ENCODE measurements at regions not wholly inside any gene's neighbourhood (a gene's known extent, or its start where the extent isn't known, plus 50 kb on each side); places are given as distances from the start of the nearest gene placed in this dataset.

- intact Hi-C loops (cut with DNase I): no loop called here
These were observed 61.8 kb downstream of the SDR9C7 start for GRCh38 chr12:56872366-56872765.

GRCh38 chr12:56867216-56867615, 67.0 kb downstream of the SDR9C7 start:
- no peaks in the 10 kb centered on the region for H3K36me3 ChIP-seq
- no peak overlapping the region for H3K4me3 ChIP-seq
- intact Hi-C loops (cut with DNase I): no loop called here
- no peak for DNase-seq
- 44 to 57% methylated on average over 1 of the region's 1 CpG for WGBS, 2 donors
- H3K27me3 ChIP-seq: no peaks in the 10 kb centered on the region
- no peaks in the 10 kb centered on the region for H3K4me1 ChIP-seq
- H3K27ac ChIP-seq: no peak overlapping the region
- no peak for TF ChIP-seq CTCF (IDR thresholded peaks at IDR 0.05)
- no peak for TF ChIP-seq EP300 (IDR thresholded peaks at IDR 0.05)
- no peak for TF ChIP-seq POLR2A (IDR thresholded peaks at IDR 0.05)
- no peak for TF ChIP-seq POLR2AphosphoS5 (IDR thresholded peaks at IDR 0.05)
- H3K9me3 ChIP-seq: peaks cover 10 to 25% (median 12%) of the 10 kb centered on the region in 4 donors

More at GRCh38 chr12:56872366-56872765, 61.8 kb downstream of the SDR9C7 start:
- Histone ChIP-seq H3K27me3 (no peaks in the 10 kb centered on the region), H3K4me1 (no peaks in the 10 kb centered on the region), H3K36me3 (no peaks in the 10 kb centered on the region), H3K27ac (no peak overlapping the region), H3K4me3 (no peak overlapping the region), H3K9me3 (no peaks in the 10 kb centered on the region)
- DNase-seq: no peak
- TF ChIP-seq EP300 (IDR thresholded peaks at IDR 0.05): no peak
- TF ChIP-seq POLR2A (IDR thresholded peaks at IDR 0.05): no peak
- no peak for TF ChIP-seq CTCF (IDR thresholded peaks at IDR 0.05)
- no peak for TF ChIP-seq POLR2AphosphoS5 (IDR thresholded peaks at IDR 0.05)

GRCh38 chr12:56866493-56866892, 67.7 kb downstream of the SDR9C7 start:
- Histone ChIP-seq H3K9me3 (peaks cover 10 to 25% (median 14%) of the 10 kb centered on the region in 4 donors), H3K27me3 (no peaks in the 10 kb centered on the region), H3K36me3 (no peaks in the 10 kb centered on the region), H3K4me3 (no peak overlapping the region), H3K27ac (no peak overlapping the region), H3K4me1 (no peaks in the 10 kb centered on the region)
- intact Hi-C loops (cut with DNase I): no loop called here
- 29 to 33% methylated on average over 1 of the region's 1 CpG for WGBS, 2 donors
- no peak for DNase-seq
- TF ChIP-seq EP300 (IDR thresholded peaks at IDR 0.05) (no peak), POLR2AphosphoS5 (IDR thresholded peaks at IDR 0.05) (no peak), CTCF (IDR thresholded peaks at IDR 0.05) (no peak), POLR2A (IDR thresholded peaks at IDR 0.05) (no peak)

- DNase-seq: no peak
- no peaks in the 10 kb centered on the region for H3K27me3 ChIP-seq
- no peak overlapping the region for H3K27ac ChIP-seq
- no peak overlapping the region for H3K4me3 ChIP-seq
- H3K9me3 ChIP-seq: peaks cover 10 to 27% (median 14%) of the 10 kb centered on the region in 4 donors
- WGBS, 2 donors: 69 to 88% methylated on average over 2 of the region's 2 CpGs
- TF ChIP-seq POLR2A (IDR thresholded peaks at IDR 0.05) (no peak), EP300 (IDR thresholded peaks at IDR 0.05) (no peak), CTCF (IDR thresholded peaks at IDR 0.05) (no peak), POLR2AphosphoS5 (IDR thresholded peaks at IDR 0.05) (no peak)
- H3K36me3 ChIP-seq: no peaks in the 10 kb centered on the region
- no peaks in the 10 kb centered on the region for H3K4me1 ChIP-seq
- intact Hi-C loops (cut with DNase I): no loop called here
These were observed 69.9 kb downstream of the SDR9C7 start for GRCh38 chr12:56864318-56864717.

GRCh38 chr12:56863789-56864188, 70.4 kb downstream of the SDR9C7 start:
- H3K36me3 ChIP-seq: no peaks in the 10 kb centered on the region
- intact Hi-C loops (cut with DNase I): no loop called here
- no peak overlapping the region for H3K4me3 ChIP-seq
- H3K27ac ChIP-seq: no peak overlapping the region
- peaks cover 10 to 27% (median 14%) of the 10 kb centered on the region in 4 donors for H3K9me3 ChIP-seq
- H3K4me1 ChIP-seq: no peaks in the 10 kb centered on the region
- H3K27me3 ChIP-seq: no peaks in the 10 kb centered on the region
- TF ChIP-seq POLR2AphosphoS5 (IDR thresholded peaks at IDR 0.05) (no peak), POLR2A (IDR thresholded peaks at IDR 0.05) (no peak), EP300 (IDR thresholded peaks at IDR 0.05) (no peak), CTCF (IDR thresholded peaks at IDR 0.05) (no peak)
- DNase-seq: no peak
